ENCODE measurements at regions not wholly inside any gene's neighbourhood (a gene's known extent, or its start where the extent isn't known, plus 50 kb on each side); places are given as distances from the start of the nearest gene placed in this dataset.

GRCh38 chr12:89968151-89968700 is 259.6 kb upstream of the ATP2B1 start:
- Histone ChIP-seq H2BK12ac (ENCODE audit: insufficient read length, low read depth, low read length) (no peak overlapping the region), H3K4me2 (ENCODE audit: insufficient read depth, insufficient read length, low read length) (no peak overlapping the region), H3K27me3 (ENCODE audit: insufficient read depth, low read length) (no peaks in the 10 kb centered on the region), H3K9ac (ENCODE audit: extremely low read depth, insufficient read length, low read length) (no peak overlapping the region), H3K27ac (ENCODE audit: insufficient read length, low read depth, low read length) (no peak overlapping the region), H2AFZ (ENCODE audit: low read length) (no peak overlapping the region), H2BK15ac (ENCODE audit: low read depth, low read length) (no peak overlapping the region), H3K4ac (ENCODE audit: low read depth, low read length) (no peak overlapping the region), H3K18ac (ENCODE audit: insufficient read length, low read depth, low read length) (no peak overlapping the region), H4K91ac (ENCODE audit: insufficient read length, low read depth, low read length) (no peak overlapping the region), H3K9me3 (ENCODE audit: control insufficient read depth, low read depth, low read length) (no peaks in the 10 kb centered on the region), H2BK120ac (ENCODE audit: low read depth, low read length, poor library complexity, severe bottlenecking) (no peak overlapping the region), H3K4me1 (ENCODE audit: insufficient read depth, low read length) (peaks cover 9% of the 10 kb centered on the region), H3K23ac (ENCODE audit: insufficient read length, low read depth, low read length) (no peak overlapping the region), H3K23me2 (ENCODE audit: insufficient read length, low read depth, low read length, poor library complexity, severe bottlenecking) (no peaks in the 10 kb centered on the region), H4K20me1 (ENCODE audit: control insufficient read depth, insufficient read depth, insufficient read length) (no peaks in the 10 kb centered on the region), H2BK20ac (ENCODE audit: low read depth, low read length, poor library complexity, severe bottlenecking) (no peak overlapping the region), H3K14ac (ENCODE audit: insufficient read depth, low read length) (no peak overlapping the region), H3K79me2 (ENCODE audit: insufficient read depth, low read length) (no peaks in the 10 kb centered on the region), H3T11ph (ENCODE audit: low read length) (no peak overlapping the region), H4K5ac (ENCODE audit: insufficient read length, low read depth, low read length) (no peak overlapping the region), H3K56ac (ENCODE audit: insufficient read length, low read depth, low read length) (no peak overlapping the region), H2BK5ac (ENCODE audit: insufficient read length, low read length) (no peak overlapping the region), H2AK5ac (ENCODE audit: insufficient read length, low read length) (no peak overlapping the region), H3K79me1 (ENCODE audit: insufficient read depth, low read depth, low read length, poor library complexity, severe bottlenecking) (no peaks in the 10 kb centered on the region), H4K8ac (replicated peaks; ENCODE audit: insufficient read length, low read depth, low read length) (no peak overlapping the region)
- TF ChIP-seq CTCF (conservative IDR thresholded peaks at IDR 0.05), result no peak
- Mint-ChIP-seq H3K4me3 (no peak overlapping the region), H3K27ac (no peak overlapping the region), H3K4me1 (peaks cover 17 to 23% of the 10 kb centered on the region in 2 experiments), H3K9me3 (no peaks in the 10 kb centered on the region), H3K27me3 (ENCODE audit: low read depth) (no peaks in the 10 kb centered on the region), H3K36me3 (ENCODE audit: insufficient read depth in 1 of 3, low read depth in 3 of 3) (no peaks in the 10 kb centered on the region)
- no CpG with 5 or more reads among the region's 6 CpGs for WGBS (ENCODE audit: extremely low coverage, insufficient read length, low lambda C conversion rate)
- DNase-seq, result no peak

Measured in H9 (cell line).